ENCODE measurements at regions not wholly inside any gene's neighbourhood (a gene's known extent, or its start where the extent isn't known, plus 50 kb on each side); places are given as distances from the start of the nearest gene placed in this dataset.

DNA sequence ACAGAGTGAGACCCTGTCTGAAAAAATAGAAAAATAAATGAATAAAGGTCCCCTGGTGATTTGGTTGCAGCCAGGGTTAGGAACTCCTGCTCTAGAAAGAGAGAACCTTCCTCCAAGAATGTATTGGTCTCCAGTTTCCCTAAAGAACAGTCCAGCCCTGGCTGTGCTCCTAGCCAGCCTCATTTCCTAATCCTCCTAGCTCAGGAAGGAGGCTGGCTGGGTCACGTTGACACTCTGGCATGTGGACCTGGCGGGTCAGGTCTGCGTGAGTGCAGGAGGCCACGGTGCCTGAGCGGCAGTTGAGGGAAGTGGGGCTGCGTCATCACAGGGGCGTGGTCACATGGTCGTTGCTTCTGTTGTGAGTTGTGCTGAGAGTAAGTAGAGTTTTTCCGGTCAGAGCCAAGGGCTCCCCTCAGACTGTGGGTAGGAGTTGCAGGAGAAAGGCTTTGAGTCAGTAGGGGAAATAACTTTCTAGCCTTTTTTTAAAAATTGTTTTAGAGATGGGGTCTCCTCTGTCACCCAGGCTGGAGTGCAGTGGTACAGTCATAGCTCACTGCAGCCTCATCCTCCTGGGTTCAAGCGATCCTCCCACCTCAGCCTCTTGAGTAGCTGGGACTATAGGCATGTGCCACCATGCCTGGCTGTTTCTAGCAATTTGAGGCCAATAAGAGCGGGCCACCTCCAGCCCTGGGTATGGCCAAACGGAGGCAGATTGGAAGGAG, 194.0 kb upstream of the CIBAR2 start (continued):
- TF ChIP-seq, protein P1, sequence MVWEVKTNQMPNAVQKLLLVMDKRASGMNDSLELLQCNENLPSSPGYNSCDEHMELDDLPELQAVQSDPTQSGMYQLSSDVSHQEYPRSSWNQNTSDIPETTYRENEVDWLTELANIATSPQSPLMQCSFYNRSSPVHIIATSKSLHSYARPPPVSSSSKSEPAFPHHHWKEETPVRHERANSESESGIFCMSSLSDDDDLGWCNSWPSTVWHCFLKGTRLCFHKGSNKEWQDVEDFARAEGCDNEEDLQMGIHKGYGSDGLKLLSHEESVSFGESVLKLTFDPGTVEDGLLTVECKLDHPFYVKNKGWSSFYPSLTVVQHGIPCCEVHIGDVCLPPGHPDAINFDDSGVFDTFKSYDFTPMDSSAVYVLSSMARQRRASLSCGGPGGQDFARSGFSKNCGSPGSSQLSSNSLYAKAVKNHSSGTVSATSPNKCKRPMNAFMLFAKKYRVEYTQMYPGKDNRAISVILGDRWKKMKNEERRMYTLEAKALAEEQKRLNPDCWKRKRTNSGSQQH (CRISPR knock-in tag; IDR thresholded peaks at IDR 0.05; ENCODE audit: low read depth), result peak; percentile 96
- TF ChIP-seq HES4 (CRISPR knock-in tag; IDR thresholded peaks at IDR 0.05; ENCODE audit: borderline replicate concordance) (peak; percentile 75; the same call in 1 of the 2 replicates), ZNF430 (CRISPR knock-in tag; IDR thresholded peaks at IDR 0.05) (peak; percentile 80), ZNF138 (CRISPR knock-in tag; IDR thresholded peaks at IDR 0.05; ENCODE audit: low read depth) (no peak), NCOR1 (IDR thresholded peaks at IDR 0.05; ENCODE audit: borderline replicate concordance, low read length) (peak; percentile 65; the same call in 1 of the 2 replicates), MTF1 (CRISPR knock-in tag; IDR thresholded peaks at IDR 0.05) (no peak), SAFB2 (CRISPR knock-in tag; IDR thresholded peaks at IDR 0.05; ENCODE audit: borderline replicate concordance, low read depth) (no peak), SCMH1 (CRISPR knock-in tag; IDR thresholded peaks at IDR 0.05; ENCODE audit: borderline replicate concordance) (no peak), ZSCAN20 (CRISPR knock-in tag; IDR thresholded peaks at IDR 0.05; ENCODE audit: borderline replicate concordance) (no peak), NFKBIZ (CRISPR knock-in tag; IDR thresholded peaks at IDR 0.05) (0 out of 2 replicates have a peak, but pooled peaks have one; percentile 59), GATA4 (IDR thresholded peaks at IDR 0.05; ENCODE audit: borderline replicate concordance, low read depth) (no peak), TAF1 (CRISPR knock-in tag; IDR thresholded peaks at IDR 0.05) (0 out of 2 replicates have a peak, but pooled peaks have one; percentile 24), ZFYVE20 (CRISPR knock-in tag; IDR thresholded peaks at IDR 0.05; ENCODE audit: borderline replicate concordance, low read depth) (no peak), FOXK1 (CRISPR knock-in tag; IDR thresholded peaks at IDR 0.05; ENCODE audit: borderline replicate concordance, low read depth) (peak; percentile 63; the same call in 1 of the 2 replicates), CHCHD3 (CRISPR knock-in tag; IDR thresholded peaks at IDR 0.05) (no peak), ZNF713 (CRISPR knock-in tag; IDR thresholded peaks at IDR 0.05) (0 out of 2 replicates have a peak, but pooled peaks have one; percentile 26), ZNF576 (CRISPR knock-in tag; IDR thresholded peaks at IDR 0.05) (no peak), HIC2 (CRISPR knock-in tag; IDR thresholded peaks at IDR 0.05; ENCODE audit: low read depth) (peak; percentile 86)
- TF ChIP-seq, protein P2, sequence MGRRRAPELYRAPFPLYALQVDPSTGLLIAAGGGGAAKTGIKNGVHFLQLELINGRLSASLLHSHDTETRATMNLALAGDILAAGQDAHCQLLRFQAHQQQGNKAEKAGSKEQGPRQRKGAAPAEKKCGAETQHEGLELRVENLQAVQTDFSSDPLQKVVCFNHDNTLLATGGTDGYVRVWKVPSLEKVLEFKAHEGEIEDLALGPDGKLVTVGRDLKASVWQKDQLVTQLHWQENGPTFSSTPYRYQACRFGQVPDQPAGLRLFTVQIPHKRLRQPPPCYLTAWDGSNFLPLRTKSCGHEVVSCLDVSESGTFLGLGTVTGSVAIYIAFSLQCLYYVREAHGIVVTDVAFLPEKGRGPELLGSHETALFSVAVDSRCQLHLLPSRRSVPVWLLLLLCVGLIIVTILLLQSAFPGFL (CRISPR knock-in tag; IDR thresholded peaks at IDR 0.05), result no peak
- TF ChIP-seq, protein P3, sequence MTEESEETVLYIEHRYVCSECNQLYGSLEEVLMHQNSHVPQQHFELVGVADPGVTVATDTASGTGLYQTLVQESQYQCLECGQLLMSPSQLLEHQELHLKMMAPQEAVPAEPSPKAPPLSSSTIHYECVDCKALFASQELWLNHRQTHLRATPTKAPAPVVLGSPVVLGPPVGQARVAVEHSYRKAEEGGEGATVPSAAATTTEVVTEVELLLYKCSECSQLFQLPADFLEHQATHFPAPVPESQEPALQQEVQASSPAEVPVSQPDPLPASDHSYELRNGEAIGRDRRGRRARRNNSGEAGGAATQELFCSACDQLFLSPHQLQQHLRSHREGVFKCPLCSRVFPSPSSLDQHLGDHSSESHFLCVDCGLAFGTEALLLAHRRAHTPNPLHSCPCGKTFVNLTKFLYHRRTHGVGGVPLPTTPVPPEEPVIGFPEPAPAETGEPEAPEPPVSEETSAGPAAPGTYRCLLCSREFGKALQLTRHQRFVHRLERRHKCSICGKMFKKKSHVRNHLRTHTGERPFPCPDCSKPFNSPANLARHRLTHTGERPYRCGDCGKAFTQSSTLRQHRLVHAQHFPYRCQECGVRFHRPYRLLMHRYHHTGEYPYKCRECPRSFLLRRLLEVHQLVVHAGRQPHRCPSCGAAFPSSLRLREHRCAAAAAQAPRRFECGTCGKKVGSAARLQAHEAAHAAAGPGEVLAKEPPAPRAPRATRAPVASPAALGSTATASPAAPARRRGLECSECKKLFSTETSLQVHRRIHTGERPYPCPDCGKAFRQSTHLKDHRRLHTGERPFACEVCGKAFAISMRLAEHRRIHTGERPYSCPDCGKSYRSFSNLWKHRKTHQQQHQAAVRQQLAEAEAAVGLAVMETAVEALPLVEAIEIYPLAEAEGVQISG (CRISPR knock-in tag; IDR thresholded peaks at IDR 0.05), result peak; percentile 87
